C4-2B (cell line): ENCODE measurements at regions not wholly inside any gene's neighbourhood (a gene's known extent, or its start where the extent isn't known, plus 50 kb on each side); places are given as distances from the start of the nearest gene placed in this dataset.

Experiments used
- ZFX ChIP-seq: fragments of 450-650 bp; IDR thresholded peaks from 2 replicates; pipeline ENCODE4 v1.6.1; 2017
- TF ChIP-seq, protein P1 (sequence below): fragments of 450-650 bp; conservative IDR thresholded peaks from 2 replicates; pipeline ENCODE4 v1.5.1; 2017; ENCODE audit warnings: mild to moderate bottlenecking

DNA sequence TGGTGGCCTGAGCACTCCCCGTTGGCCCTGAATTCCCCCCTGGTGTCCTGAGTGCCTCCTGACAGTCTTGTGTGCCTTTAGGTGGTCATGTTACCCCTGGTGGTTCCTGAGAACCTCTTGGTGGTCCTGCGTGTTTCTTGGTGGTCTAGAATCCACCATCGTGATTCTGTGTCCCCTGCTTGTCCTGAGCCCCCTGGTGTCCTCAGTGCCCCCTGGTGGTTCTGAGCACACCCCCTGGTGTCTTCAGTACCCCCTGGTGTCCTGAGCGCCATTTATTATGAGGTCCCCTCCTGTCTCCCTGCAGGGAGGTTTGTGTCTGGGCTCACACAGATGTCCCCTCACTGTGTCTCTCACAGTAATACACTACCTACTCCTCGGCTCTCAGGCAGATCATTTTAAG, 61.3 kb upstream of the MAL start:
- TF ChIP-seq, protein P1, sequence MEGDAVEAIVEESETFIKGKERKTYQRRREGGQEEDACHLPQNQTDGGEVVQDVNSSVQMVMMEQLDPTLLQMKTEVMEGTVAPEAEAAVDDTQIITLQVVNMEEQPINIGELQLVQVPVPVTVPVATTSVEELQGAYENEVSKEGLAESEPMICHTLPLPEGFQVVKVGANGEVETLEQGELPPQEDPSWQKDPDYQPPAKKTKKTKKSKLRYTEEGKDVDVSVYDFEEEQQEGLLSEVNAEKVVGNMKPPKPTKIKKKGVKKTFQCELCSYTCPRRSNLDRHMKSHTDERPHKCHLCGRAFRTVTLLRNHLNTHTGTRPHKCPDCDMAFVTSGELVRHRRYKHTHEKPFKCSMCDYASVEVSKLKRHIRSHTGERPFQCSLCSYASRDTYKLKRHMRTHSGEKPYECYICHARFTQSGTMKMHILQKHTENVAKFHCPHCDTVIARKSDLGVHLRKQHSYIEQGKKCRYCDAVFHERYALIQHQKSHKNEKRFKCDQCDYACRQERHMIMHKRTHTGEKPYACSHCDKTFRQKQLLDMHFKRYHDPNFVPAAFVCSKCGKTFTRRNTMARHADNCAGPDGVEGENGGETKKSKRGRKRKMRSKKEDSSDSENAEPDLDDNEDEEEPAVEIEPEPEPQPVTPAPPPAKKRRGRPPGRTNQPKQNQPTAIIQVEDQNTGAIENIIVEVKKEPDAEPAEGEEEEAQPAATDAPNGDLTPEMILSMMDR = no peak
- TF ChIP-seq ZFX = no peak
